HS-27A (cell line): ENCODE measurements at regions not wholly inside any gene's neighbourhood (a gene's known extent, or its start where the extent isn't known, plus 50 kb on each side); places are given as distances from the start of the nearest gene placed in this dataset.

Experiments
- DNase-seq: peaks from one replicate; pipeline ENCODE4 v3.0.0-alpha.2; 2012; ENCODE audit warnings: low read depth, missing footprints

DNA sequence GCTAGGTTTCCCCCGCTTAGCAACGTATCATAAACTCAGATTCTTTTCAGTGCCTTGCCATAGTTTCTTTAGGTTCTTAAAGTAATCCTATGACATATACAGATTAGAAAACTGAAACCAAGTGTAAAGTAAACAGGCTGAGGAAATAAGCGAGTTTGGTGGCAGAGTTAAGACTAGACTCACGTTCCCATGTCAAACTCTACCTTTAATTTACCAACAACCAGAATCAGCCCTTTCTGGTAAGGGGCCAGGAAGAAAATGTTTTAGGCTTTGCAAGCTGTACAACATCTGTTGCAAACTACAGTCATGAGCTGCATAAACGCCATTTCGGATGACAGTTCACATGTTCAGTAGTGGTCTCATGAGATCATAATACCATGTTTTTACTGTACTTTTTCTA is 128.0 kb upstream of the PRICKLE2 start:
- no peak for DNase-seq

DNA sequence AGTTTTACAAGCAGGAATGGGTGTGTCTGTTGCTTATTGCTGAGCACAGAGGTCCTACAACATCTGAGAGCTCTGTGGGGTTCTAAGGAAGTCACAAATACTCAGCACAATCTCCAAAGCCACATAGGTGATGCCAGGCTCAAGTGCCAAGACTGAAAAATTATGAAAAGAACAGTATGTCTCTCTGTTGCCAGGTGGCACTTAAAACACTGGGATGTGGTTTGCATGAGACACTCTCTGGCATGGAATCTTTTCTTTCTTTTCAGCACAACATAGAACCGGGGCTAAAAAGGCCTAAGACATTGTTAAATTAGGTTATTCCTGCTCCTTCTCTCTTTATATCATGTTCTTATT is 127.3 kb upstream of the PRICKLE2 start:
- DNase-seq = no peak

DNA sequence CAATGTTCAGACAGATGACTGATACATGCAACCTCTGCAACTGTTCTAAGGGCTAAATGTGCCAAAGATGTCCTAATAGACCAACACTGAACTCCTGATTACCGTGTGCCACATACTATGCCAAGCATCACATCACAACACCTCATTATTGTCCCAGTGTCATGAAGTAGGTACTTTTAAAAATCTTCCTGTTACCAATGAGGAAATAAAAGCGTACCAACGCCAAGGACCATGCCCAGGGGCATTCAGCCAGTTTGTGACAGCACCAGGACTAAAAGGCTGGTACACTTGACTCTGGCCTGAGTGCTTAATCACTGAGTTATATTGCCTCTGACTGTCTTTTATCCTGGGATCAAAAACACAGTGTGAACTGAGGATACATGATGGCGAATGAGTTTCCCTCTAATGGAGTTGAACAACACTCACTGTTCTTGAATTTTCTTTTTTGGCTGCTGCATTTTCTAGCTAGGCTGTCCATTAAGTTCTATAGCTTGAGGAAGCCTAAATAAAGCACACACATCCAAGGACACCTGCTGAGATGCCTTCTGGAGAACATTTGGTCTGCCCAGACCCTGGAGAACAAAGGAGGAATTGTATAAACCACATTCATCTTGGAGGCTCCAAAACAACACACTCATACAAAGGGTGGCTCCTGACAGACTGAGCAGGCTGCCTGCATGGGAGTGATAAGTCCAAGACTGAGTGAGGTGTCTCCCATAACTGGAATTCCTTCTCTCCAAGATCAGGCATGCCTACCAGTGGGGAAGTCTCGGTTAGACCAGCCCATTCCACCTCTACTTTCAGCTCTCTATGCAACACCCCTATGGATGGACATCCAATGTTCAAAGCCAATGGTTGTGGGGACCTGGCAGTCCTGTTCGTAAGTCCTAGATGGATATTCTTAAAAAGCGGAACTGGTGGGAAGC is 126.7 kb upstream of the PRICKLE2 start:
- DNase-seq = no peak

DNA sequence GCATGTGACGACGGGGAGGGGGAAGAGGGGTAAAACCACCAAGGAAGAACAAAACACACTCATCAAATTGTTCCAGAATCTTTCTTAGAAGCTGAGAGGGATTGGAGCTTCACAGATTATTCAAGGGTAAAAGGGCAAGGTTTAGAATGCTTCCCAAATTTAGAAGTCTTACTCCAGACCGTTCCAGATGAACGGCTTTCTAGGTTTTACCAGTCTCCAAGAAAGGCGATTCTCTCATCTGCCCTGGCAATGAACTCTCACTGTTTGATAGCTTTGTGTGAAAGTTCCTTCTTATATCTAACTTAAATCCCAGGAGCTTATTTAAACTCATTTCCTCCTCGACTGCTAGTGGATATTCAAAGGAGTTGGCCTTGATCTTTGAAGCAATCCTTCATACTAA is 124.3 kb upstream of the PRICKLE2 start:
- no peak for DNase-seq

DNA sequence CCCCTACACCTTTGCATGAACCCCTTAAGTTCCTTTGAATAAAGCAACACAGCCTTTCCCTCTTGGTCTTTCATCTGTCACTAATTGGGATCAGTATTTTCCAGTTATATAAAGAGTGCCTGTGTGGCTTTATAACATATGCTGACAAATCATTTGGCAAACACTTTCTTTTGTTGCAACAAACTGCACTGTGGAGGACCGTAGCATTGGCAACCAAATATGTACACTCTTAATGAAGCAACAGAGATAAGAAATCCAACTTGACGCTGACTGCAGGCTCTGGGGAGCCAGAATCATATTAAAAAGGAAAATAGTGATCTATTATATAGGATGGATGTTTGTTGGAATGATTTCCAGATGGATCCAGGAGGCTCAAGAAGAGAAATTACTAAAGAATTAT is 120.1 kb upstream of the PRICKLE2 start:
- DNase-seq = no peak

DNA sequence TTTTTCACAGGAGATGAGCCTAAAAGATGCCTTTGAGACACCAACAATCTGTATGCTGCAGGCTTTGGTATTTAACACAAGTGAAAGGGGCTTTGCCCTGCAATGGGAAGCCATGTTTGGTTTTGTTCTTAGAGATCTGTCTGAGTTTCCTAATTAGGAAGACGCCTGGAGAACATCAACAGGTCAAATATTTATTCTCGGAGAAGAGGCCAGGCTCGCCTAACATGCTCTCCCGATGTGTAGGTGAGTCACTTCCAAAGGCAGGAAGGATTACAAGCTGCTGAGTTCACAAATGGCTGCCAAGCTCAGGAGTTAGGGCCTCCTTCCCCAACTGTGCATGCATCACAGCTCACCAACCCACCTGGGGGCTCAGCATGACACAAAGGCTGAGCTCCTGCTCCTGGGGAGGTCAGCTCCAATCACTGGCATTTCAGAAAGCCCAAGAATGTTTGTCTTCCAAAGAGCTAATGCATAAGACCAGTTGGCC is 119.5 kb upstream of the PRICKLE2 start:
- DNase-seq = no peak

DNA sequence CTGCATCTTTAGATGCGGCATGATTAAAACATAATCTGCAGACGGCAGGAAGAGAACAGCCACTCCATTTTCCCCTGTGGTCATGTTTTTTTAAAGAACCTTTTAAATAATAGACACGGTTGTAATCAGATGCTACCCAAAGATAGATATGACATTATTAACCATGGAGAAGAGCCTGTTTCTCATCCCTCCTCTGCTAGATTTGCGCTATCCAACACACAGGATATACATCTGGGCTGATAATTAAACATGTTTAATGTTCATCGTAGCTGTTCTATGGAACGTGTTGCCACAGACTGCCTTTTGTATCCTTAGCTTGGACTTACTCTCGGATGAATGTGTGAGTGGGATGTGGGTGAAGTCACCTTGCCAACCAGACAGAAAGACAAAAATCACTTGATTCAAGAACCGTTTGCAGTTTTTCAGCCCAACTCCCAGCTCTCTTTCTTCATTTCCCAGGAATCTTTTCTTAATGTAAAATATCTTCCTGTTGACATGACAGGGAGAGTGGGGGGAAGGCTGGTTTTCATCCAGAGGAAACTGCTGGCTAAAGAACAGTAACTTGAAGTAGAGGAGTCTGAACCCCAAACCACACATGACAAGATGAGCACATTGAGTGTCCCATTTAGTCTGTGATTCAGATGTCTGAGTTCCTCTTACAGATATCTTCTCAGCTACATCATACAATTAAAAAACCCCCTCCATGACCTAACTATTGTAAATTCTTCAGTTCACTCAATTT is 118.6 kb upstream of the PRICKLE2 start:
- no peak for DNase-seq

DNA sequence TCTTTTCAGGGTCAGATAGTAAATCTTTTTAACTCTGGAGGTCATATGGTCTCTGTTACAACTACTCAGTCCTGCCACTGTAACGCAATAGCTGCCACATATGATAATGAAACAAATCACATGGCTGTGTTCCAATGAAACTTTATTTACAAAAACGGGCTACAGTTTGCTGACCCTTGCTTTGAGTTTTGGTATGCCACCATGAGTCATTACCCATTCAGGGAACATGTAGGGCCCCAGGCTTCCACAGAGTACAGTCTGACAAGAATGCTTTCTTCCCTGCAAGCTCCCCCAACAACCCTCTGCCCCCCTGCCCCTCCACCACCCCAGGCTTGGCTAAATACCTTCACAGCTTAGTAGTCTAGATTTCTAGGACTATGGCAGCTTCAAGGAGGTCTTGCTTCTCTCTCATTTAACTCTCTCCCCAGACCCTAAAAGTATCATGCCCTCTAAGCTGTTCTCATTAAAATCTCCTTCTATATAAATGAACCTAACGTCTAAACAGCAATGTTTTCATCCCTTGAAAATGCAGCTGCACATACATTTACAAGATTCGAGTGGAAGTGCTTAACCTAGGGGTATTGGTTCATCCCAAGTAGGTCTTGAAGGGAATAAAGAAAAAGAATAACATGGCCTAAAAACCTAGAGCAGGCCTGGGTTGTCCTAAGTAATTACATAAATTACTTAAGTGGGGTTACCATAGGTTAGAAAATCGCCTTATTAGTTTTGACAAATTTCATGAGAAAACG is 117.8 kb upstream of the PRICKLE2 start:
- peak; percentile 67 for DNase-seq

DNA sequence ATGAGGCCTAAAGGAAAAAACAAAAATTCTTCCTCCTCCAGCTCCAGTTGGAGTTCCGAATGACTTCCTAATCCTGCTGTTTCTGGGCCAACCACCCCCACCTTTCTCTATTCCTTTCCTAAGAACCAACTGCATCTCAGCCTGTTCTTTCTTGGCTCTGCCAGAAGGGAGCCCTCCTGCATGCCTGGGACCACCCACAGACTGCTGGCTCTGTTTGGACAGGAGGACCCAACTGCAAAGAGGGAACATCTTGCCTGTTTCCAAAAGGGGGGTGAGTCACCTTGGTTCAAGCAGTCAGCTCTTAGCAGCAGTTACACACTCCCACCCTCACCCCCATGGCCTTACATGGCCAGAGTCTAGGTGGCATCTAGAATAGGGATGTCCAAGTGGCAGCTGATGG is 116.0 kb upstream of the PRICKLE2 start:
- DNase-seq = no peak

DNA sequence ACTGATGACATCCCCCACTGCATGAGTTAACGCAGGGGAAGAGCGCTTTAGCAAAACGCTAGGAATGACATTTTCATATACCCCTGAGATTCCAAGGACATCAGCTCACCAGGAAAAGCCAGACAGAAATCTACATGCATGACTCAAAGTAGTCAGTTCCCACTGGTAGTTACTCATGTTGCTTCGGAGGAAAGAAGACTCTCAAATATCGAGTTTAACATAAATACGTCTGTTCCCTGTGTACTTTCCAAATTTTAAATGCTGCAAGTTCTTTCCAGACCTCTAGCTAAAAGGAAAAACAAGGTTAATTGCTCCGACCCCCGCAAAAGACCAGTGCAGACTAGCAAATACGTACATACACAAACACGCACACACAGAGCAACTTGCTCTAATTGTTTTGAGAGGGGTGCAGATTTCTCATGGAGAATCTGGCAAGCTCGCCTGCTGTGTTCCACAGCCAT is 115.4 kb upstream of the PRICKLE2 start:
- DNase-seq = no peak

DNA sequence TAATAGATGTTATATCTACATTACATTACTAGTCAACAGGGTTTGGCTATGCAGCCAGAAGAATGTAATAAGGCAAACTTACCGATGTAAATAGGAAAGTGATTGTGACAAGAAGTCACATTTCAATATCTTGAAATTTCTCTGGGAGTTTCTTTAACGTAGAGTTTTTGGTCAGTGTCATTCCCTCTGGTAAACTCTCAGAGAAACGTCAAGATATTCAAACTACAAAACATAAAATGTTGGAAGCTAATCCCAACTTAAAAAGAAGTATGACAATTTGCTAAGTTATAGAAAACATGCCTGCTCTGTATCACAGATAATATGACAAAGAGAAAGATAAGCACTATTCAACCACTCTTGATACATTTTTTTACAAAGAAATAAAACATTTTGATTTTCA is 111.2 kb upstream of the PRICKLE2 start:
- no peak for DNase-seq

DNA sequence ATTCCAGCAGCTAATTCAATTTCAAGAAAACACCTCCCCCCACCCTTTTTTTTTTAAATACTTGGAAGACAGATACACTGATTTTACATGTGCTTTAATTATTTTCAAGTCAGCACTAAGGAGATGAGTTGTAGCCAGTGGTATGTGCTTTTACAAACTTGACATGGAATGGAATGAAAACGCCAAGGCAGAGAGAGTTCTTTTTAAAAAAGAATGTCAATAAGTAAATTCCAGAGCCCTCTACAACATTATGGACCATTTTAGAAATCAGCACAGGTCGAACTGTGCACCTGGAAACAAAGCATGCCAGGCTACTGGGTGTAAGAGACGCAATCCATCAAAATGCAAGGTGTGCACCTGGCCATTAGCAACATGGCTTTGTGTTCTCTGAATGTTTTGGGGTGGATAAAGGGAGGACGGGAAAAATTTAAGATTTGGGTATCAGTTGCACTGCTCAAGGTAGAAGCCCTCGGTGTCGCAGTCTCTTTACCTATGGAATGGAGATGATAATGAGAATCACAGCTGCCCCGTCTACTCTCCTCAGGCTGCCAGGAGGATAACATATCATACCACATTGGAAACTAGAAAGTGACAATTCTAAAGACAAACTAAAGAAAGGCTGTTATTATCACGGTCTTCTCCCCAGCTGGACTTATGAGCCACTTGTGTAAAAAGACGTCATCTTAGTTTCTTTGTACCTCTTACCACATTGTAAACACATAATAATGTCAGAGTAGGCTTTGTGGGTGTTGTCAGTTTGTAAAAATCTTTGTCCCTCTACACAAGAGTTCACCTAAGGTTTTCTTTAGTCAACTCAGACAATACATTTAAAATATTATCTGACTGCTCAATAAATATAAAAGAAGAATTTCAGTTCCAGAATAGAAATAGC is 107.4 kb upstream of the PRICKLE2 start:
- DNase-seq = no peak

DNA sequence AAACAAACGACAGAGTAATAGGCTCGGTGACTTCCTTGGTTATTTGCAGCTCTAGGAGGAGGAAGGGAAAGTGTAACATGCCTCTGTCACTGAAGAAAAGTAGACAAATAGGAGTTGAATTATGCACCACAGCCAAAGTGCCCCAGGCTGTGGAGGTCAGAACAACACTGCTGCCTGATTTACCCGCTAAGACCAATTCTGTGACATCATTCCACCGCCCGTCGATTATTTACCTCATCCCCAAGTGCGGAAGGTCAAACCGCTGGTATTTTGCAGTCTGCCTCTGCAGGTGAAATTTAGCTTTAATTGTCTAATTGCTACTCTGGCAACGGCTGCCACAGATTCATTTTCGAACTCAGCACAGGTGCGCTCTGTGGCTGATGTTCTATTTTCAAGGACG is 106.3 kb upstream of the PRICKLE2 start:
- no peak for DNase-seq

DNA sequence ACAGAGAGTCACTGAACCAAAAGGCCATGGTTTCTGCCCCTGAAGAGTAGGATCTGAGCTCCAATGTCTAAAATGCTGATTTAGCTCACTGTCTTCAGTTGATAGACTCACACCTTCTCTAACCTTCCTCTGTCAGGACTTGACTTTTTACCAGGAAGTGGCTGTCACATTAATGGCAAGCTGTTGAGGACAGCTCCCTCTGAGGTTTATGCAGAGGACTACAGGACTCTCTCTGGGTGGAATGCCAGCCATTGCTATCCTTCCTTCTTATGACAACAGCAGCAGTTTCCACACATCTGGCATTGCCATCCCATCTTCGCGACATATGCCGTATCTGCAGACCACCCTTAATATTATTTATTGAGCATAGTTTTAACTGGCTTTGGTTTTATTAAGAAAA is 103.8 kb upstream of the PRICKLE2 start:
- DNase-seq = no peak

DNA sequence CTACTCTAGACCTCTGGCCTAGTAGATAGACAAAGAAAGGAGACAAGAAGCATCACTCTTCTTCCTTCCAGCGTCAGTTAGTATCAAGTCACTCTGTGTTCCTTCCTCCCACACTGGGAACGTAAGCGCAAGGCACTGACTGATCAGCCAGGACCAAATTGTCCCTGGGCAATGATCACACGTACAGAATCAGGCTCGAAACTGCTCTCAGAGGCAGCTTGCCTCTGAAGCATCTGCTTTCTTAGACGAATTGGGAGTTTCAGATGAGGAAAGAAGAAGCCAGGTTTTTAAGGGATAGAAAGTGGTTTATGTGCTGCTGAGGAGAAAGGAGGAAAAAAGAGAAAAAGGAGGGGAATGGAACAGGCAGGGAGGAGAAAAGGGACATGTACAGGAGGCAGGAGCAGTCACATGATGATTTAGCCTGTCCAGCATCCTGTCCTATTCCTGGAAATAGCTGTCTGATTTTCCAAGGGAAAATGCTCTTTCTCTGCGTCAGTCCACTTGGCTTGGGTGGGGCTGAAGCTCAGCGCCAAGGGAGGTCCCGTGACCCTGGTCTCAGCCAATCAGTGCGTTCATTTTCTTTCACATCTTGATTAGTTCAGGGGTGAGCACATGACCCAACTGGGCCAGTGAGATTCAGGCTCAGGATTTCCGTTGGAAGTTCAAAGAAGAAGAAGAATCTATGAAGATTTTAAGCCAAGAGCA is 102.0 kb upstream of the PRICKLE2 start:
- DNase-seq = no peak

DNA sequence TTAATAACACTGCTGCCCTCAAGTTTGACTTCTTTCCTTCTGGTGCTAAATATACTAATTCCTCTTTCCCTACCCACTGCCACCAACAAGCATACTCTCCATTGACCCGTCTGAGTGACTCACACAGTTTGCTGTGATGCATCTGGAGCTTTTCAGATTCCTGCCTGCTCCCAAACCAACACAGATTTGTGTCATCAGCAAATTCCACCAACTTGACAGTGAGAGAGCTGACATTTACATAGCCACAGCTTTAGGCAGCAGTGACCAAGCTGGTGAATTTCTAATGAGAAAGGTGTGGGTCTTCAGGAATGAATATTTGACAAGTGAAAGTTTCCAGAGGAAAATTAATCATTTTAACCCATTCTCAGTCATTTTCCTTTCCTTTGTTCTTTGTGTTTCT is 96.5 kb upstream of the PRICKLE2 start:
- DNase-seq = peak; percentile 75

DNA sequence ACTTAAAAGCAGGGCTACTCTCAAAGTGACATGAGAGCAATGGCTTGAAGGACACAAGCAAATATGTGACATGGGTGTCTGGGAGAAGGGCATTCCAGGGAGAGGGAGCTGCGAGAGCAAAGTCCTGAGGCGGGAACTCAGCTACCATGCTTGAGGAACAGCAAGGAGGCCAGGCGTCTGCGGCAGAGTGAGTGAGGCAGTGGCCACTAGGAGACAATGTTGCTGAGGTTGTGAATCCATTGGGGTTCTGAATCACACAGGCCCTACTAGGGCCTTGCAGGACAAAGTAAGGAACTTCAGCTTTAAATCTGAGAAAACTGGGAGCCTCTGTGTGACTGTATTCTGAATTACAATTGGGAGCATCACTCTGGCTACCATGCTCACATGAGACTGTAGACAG is 94.1 kb upstream of the PRICKLE2 start:
- no peak for DNase-seq

DNA sequence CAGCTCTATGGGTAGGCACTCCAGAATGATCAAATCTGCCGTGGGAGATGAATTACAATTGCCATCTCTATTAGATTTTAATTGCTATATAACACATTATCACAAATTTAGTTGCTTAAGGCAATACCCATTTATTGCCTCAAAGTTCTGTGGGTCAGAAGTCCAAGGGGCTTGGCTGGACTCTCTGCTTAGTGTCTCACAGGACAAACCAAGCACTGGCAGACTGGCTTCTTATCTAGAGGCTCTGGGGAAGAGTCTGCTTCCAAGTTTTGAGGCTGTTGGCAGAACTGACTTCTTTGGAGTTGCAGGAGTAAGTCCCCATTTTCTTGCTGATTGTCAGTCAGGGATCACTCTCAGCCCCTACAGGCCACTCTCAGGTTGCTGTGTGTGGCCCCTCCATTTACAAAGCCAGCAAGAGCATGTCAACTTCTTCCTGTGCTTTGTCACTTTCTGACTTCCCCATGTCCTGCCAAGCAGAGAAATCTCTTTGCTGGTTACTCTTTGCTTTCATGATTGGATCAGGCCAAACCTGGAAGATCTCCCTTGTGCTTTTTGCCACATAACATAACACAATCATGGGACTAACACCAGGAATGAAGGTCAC is 93.5 kb upstream of the PRICKLE2 start:
- no peak for DNase-seq

DNA sequence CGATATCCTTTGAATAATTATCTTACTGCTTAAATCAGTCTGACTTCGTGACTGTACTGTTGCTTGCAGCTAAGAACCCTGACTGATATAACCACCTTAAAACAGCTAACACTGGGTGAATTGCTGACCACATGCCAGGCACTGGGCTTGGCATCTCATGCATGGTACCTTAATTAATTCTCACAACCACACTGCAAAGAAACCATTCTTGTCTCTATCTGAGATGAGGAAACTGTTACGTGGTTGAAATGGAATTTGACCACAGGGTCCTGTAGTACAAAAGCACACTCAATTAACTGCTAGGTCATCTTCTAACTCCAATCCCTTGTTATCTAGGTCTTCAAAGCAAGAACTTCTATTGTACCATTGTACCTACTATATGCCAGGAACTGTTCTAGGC is 92.7 kb upstream of the PRICKLE2 start:
- DNase-seq = no peak

DNA sequence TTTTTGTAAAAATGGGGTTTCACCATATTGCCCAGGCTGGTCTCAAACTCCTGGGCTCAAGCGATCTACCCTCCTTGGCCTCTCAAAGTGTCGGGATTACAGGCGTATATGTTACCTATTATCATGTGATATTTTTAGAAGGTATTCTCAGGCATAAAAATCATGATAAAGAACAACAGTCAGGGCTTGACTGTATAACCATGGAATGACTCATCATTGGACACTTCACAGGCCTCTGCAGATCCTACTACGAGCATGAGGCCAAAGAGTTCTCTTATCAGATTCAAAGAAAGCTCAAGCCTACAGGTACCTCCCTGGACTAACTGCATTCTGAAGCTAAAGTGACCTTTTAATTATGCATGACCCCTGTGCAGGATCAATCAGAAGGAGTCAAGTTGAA is 91.7 kb upstream of the PRICKLE2 start:
- DNase-seq = no peak
